ENCODE measurements at regions not wholly inside any gene's neighbourhood (a gene's known extent, or its start where the extent isn't known, plus 50 kb on each side); places are given as distances from the start of the nearest gene placed in this dataset.

DNA sequence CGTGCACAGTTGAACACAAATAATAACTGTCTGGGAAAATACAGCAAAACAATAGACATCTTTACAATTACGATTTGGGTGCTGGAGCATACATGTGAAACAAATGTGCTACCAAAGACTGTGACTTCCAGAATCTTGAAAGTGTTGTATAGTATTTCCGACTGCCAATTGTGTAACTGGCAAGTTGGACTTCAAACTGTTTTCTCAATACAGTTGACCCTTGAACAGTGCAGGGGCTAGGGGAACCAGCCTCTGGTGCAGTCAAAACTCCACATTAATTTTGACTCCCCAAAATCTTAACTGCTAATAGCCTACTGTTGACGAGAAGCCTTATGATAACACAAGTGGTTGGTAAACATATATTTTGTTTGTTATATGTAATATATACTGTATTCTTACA lies 904.2 kb downstream of the EPHA3 start:
- H2AFZ ChIP-seq (ENCODE audit: low read depth, low read length), result no peak overlapping the region

DNA sequence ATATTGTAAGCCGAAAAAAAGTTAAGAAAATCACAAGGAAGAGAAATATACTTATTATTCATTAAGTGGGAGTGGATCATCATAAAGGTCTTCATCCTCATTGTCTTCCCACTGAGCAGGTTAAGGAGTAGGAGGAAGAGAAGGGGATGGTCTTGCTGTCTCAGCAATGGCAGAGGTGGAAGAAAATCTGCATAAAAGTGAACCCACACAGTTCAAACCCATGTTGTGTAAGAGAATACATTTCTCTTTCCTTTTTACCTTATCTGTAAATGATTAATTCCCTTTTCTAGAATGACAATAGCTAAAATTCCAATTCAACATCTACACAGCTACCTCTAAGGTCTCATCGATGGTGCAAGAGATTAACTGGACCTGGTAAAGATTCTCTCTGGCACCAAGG lies 904.6 kb downstream of the EPHA3 start:
- TF ChIP-seq MXI1 (conservative IDR thresholded peaks at IDR 0.05; ENCODE audit: poor library complexity, severe bottlenecking), result no peak
- TF ChIP-seq TAF1 (IDR thresholded peaks at IDR 0.05; ENCODE audit: low read depth), result no peak
- no peak for TF ChIP-seq SMC3 (conservative IDR thresholded peaks at IDR 0.05; ENCODE audit: poor library complexity)
- TF ChIP-seq RAD21 (conservative IDR thresholded peaks at IDR 0.05), result no peak
- TF ChIP-seq, protein P1, sequence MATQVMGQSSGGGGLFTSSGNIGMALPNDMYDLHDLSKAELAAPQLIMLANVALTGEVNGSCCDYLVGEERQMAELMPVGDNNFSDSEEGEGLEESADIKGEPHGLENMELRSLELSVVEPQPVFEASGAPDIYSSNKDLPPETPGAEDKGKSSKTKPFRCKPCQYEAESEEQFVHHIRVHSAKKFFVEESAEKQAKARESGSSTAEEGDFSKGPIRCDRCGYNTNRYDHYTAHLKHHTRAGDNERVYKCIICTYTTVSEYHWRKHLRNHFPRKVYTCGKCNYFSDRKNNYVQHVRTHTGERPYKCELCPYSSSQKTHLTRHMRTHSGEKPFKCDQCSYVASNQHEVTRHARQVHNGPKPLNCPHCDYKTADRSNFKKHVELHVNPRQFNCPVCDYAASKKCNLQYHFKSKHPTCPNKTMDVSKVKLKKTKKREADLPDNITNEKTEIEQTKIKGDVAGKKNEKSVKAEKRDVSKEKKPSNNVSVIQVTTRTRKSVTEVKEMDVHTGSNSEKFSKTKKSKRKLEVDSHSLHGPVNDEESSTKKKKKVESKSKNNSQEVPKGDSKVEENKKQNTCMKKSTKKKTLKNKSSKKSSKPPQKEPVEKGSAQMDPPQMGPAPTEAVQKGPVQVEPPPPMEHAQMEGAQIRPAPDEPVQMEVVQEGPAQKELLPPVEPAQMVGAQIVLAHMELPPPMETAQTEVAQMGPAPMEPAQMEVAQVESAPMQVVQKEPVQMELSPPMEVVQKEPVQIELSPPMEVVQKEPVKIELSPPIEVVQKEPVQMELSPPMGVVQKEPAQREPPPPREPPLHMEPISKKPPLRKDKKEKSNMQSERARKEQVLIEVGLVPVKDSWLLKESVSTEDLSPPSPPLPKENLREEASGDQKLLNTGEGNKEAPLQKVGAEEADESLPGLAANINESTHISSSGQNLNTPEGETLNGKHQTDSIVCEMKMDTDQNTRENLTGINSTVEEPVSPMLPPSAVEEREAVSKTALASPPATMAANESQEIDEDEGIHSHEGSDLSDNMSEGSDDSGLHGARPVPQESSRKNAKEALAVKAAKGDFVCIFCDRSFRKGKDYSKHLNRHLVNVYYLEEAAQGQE (IDR thresholded peaks at IDR 0.05; ENCODE audit: borderline replicate concordance), result no peak
- no peak for TF ChIP-seq EZH2 (IDR thresholded peaks at IDR 0.05; ENCODE audit: borderline replicate concordance, insufficient read depth, low read length, poor library complexity, severe bottlenecking)
- no peak for TF ChIP-seq EP300 (conservative IDR thresholded peaks at IDR 0.05; ENCODE audit: poor library complexity, severe bottlenecking)
- no peak for TF ChIP-seq POLR2AphosphoS5 (IDR thresholded peaks at IDR 0.05)
- H3K9me2 ChIP-seq (ENCODE audit: insufficient read depth, low read length), result no peaks in the 10 kb centered on the region

More for the DNA sequence above, 904.2 kb downstream of the EPHA3 start:
- Histone ChIP-seq H3F3A (ENCODE audit: insufficient read depth, low read length, poor library complexity, severe bottlenecking) (no peaks in the 10 kb centered on the region), H3K9ac (ENCODE audit: low read length) (no peak overlapping the region), H3K36me3 (ENCODE audit: insufficient read depth, low read length) (no peaks in the 10 kb centered on the region), H3K9me3 (ENCODE audit: low read length) (no peaks in the 10 kb centered on the region), H4K20me1 (ENCODE audit: insufficient read depth) (no peaks in the 10 kb centered on the region), H3K27me3 (ENCODE audit: insufficient read depth, low read depth, low read length) (no peaks in the 10 kb centered on the region), H3K4me3 (ENCODE audit: low read length) (no peak overlapping the region), H3K4me2 (ENCODE audit: low read length) (no peak overlapping the region), H3K27ac (ENCODE audit: low read length) (no peak overlapping the region), H3K79me2 (replicated peaks; ENCODE audit: insufficient read depth, low read length) (no peaks in the 10 kb centered on the region), H3K9me2 (ENCODE audit: insufficient read depth, low read length) (no peaks in the 10 kb centered on the region)
- no peak for TF ChIP-seq SMC3 (conservative IDR thresholded peaks at IDR 0.05; ENCODE audit: poor library complexity)
- no peak for TF ChIP-seq RAD21 (conservative IDR thresholded peaks at IDR 0.05)
- TF ChIP-seq TAF1 (IDR thresholded peaks at IDR 0.05; ENCODE audit: low read depth), result no peak
- no peak for TF ChIP-seq EZH2 (IDR thresholded peaks at IDR 0.05; ENCODE audit: borderline replicate concordance, insufficient read depth, low read length, poor library complexity, severe bottlenecking)
- no peak for TF ChIP-seq POLR2AphosphoS5 (IDR thresholded peaks at IDR 0.05)
- no peak for TF ChIP-seq EP300 (conservative IDR thresholded peaks at IDR 0.05; ENCODE audit: poor library complexity, severe bottlenecking)
- TF ChIP-seq, protein P1 (IDR thresholded peaks at IDR 0.05; ENCODE audit: borderline replicate concordance), result no peak
- no peak for TF ChIP-seq MXI1 (conservative IDR thresholded peaks at IDR 0.05; ENCODE audit: poor library complexity, severe bottlenecking)
- TF ChIP-seq, protein P2, sequence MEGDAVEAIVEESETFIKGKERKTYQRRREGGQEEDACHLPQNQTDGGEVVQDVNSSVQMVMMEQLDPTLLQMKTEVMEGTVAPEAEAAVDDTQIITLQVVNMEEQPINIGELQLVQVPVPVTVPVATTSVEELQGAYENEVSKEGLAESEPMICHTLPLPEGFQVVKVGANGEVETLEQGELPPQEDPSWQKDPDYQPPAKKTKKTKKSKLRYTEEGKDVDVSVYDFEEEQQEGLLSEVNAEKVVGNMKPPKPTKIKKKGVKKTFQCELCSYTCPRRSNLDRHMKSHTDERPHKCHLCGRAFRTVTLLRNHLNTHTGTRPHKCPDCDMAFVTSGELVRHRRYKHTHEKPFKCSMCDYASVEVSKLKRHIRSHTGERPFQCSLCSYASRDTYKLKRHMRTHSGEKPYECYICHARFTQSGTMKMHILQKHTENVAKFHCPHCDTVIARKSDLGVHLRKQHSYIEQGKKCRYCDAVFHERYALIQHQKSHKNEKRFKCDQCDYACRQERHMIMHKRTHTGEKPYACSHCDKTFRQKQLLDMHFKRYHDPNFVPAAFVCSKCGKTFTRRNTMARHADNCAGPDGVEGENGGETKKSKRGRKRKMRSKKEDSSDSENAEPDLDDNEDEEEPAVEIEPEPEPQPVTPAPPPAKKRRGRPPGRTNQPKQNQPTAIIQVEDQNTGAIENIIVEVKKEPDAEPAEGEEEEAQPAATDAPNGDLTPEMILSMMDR (IDR thresholded peaks at IDR 0.05; ENCODE audit: poor library complexity, severe bottlenecking), result no peak

More for the DNA sequence above, 904.6 kb downstream of the EPHA3 start:
- no peak overlapping the region for H3K27ac ChIP-seq (ENCODE audit: low read length)
- no peaks in the 10 kb centered on the region for H3K79me2 ChIP-seq (replicated peaks; ENCODE audit: insufficient read depth, low read length)
- no peaks in the 10 kb centered on the region for H3F3A ChIP-seq (ENCODE audit: insufficient read depth, low read length, poor library complexity, severe bottlenecking)
- H3K27me3 ChIP-seq (ENCODE audit: insufficient read depth, low read depth, low read length), result no peaks in the 10 kb centered on the region
- H3K9ac ChIP-seq (ENCODE audit: low read length), result no peak overlapping the region
- H3K9me3 ChIP-seq (ENCODE audit: low read length), result no peaks in the 10 kb centered on the region
- H3K36me3 ChIP-seq (ENCODE audit: insufficient read depth, low read length), result no peaks in the 10 kb centered on the region
- no peak overlapping the region for H3K4me3 ChIP-seq (ENCODE audit: low read length)
- H4K20me1 ChIP-seq (ENCODE audit: insufficient read depth), result no peaks in the 10 kb centered on the region
- H2AFZ ChIP-seq (ENCODE audit: low read depth, low read length), result no peak overlapping the region
- no peak overlapping the region for H3K4me2 ChIP-seq (ENCODE audit: low read length)
